SK-N-SH treated with all-trans-retinoic acid at 6 μM for 48 hours (cell line): ENCODE measurements at regions not wholly inside any gene's neighbourhood (a gene's known extent, or its start where the extent isn't known, plus 50 kb on each side); places are given as distances from the start of the nearest gene placed in this dataset.

Source experiments
- CSRNP3 ChIP-seq: fragments of 250-450 bp; sonication (Bioruptor Pico); IDR thresholded peaks from 2 replicates; pipeline ENCODE4 v1.5.1; 2021; ENCODE audit warnings: mild to moderate bottlenecking, moderate library complexity
- TOX ChIP-seq: fragments of 250-450 bp; sonication (Bioruptor Pico); IDR thresholded peaks from 2 replicates; pipeline ENCODE4 v1.8.0; 2021; ENCODE audit warnings: mild to moderate bottlenecking, moderate library complexity, borderline replicate concordance
- ZFP3 ChIP-seq: fragments of 250-450 bp; sonication (Bioruptor Pico); IDR thresholded peaks from 2 replicates; pipeline ENCODE4 v1.5.0; 2020; ENCODE audit warnings: mild to moderate bottlenecking, moderate library complexity

- no peak for TF ChIP-seq CSRNP3
- TF ChIP-seq ZFP3 (CRISPR knock-in tag), result no peak
- TF ChIP-seq TOX (CRISPR knock-in tag), result no peak
Measured at GRCh38 chr22:44395118-44396005, 82.6 kb upstream of the SHISAL1 start.
